Upper lobe of right lung (tissue), 1 donor: ENCODE measurements at regions not wholly inside any gene's neighbourhood (a gene's known extent, or its start where the extent isn't known, plus 50 kb on each side); places are given as distances from the start of the nearest gene placed in this dataset.

Experiments
- ATAC-seq: fragments of 200-7000 bp; cut with Tn5 transposase; one replicate; pipeline ENCODE4 v1.9.1; 2020; ENCODE audit warnings: mild to moderate bottlenecking, moderate library complexity
- DNase-seq: peaks from one replicate; pipeline ENCODE4 v3.0.0-alpha.2; 2020
- H3K27ac ChIP-seq: fragments of 200-600 bp; one replicate; pipeline ENCODE4 v1.8.0; 2022
- H3K27me3 ChIP-seq: fragments of 200-600 bp; one replicate; pipeline ENCODE4 v1.8.0; 2022; ENCODE audit warnings: mild to moderate bottlenecking
- H3K36me3 ChIP-seq: fragments of 200-600 bp; one replicate; pipeline ENCODE4 v1.8.0; 2022
- H3K4me1 ChIP-seq: fragments of 200-600 bp; one replicate; pipeline ENCODE4 v1.8.0; 2022
- H3K4me3 ChIP-seq: fragments of 200-600 bp; one replicate; pipeline ENCODE4 v1.8.0; 2022; ENCODE audit warnings: mild to moderate bottlenecking
- H3K9me3 ChIP-seq: fragments of 200-600 bp; one replicate; pipeline ENCODE4 v1.8.0; 2022
- intact Hi-C: fragments of 100-400 bp; cut with DNase I; formaldehyde crosslinking; loops from one replicate; pipeline ENCODE4 v1.11.0; 2022
- TF ChIP-seq, protein P1 (sequence below): fragments of 200-600 bp; IDR thresholded peaks from one replicate; pipeline ENCODE4 v1.8.0; 2022; ENCODE audit warnings: antibody characterized with exemption
- donor health status: DM: no; HTN: yes; CAD: no; lungs with severe emphysema.

- ATAC-seq (no peak), DNase-seq (no peak)
- Histone ChIP-seq H3K9me3 (no peaks in the 10 kb centered on the region), H3K4me1 (no peaks in the 10 kb centered on the region), H3K27me3 (no peaks in the 10 kb centered on the region), H3K36me3 (no peaks in the 10 kb centered on the region), H3K4me3 (no peak overlapping the region), H3K27ac (no peak overlapping the region)
- TF ChIP-seq, protein P1, sequence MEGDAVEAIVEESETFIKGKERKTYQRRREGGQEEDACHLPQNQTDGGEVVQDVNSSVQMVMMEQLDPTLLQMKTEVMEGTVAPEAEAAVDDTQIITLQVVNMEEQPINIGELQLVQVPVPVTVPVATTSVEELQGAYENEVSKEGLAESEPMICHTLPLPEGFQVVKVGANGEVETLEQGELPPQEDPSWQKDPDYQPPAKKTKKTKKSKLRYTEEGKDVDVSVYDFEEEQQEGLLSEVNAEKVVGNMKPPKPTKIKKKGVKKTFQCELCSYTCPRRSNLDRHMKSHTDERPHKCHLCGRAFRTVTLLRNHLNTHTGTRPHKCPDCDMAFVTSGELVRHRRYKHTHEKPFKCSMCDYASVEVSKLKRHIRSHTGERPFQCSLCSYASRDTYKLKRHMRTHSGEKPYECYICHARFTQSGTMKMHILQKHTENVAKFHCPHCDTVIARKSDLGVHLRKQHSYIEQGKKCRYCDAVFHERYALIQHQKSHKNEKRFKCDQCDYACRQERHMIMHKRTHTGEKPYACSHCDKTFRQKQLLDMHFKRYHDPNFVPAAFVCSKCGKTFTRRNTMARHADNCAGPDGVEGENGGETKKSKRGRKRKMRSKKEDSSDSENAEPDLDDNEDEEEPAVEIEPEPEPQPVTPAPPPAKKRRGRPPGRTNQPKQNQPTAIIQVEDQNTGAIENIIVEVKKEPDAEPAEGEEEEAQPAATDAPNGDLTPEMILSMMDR: no peak
- intact Hi-C loops: no loop called here
These were observed 266.9 kb downstream of the NEBL start for GRCh38 chr10:20630092-20630643.

- ATAC-seq (no peak), DNase-seq (no peak)
- Histone ChIP-seq H3K27me3 (no peaks in the 10 kb centered on the region), H3K4me3 (no peak overlapping the region), H3K27ac (no peak overlapping the region), H3K36me3 (no peaks in the 10 kb centered on the region), H3K9me3 (no peaks in the 10 kb centered on the region), H3K4me1 (peaks cover 5% of the 10 kb centered on the region)
- TF ChIP-seq, protein P1: no peak
- intact Hi-C loops: no loop called here
These were observed 269.1 kb downstream of the NEBL start for GRCh38 chr10:20627946-20628507.

- DNase-seq: no peak
- H3K9me3 ChIP-seq: no peaks in the 10 kb centered on the region
- no peak for ATAC-seq
- H3K27me3 ChIP-seq: no peaks in the 10 kb centered on the region
- intact Hi-C loops: no loop called here
- H3K4me1 ChIP-seq: peaks cover 10% of the 10 kb centered on the region
- no peaks in the 10 kb centered on the region for H3K36me3 ChIP-seq
- H3K27ac ChIP-seq: no peak overlapping the region
- TF ChIP-seq, protein P1: no peak
- no peak overlapping the region for H3K4me3 ChIP-seq
These were observed 270.0 kb downstream of the NEBL start for GRCh38 chr10:20627087-20627486.

DNA sequence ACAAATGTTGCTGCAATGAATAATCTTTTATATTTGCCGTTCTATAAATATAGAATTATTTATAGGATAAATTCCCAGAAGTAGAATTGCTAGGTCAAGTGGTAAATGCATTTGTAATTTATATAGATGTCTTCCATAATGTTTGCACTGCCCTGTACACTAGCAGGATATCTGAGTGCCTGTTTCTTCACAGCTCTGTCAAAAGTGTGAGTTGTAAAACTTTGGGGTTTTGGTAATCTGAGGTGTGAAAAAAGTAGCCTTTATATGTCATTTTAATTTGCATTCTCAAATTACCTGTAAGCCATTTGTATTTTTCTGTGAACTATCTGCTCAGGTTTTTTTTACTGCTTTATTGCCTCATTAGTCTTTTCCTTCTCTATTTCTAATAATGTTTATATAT lies 271.2 kb downstream of the NEBL start:
- ATAC-seq: no peak
- TF ChIP-seq, protein P1: no peak
- DNase-seq: no peak

DNA sequence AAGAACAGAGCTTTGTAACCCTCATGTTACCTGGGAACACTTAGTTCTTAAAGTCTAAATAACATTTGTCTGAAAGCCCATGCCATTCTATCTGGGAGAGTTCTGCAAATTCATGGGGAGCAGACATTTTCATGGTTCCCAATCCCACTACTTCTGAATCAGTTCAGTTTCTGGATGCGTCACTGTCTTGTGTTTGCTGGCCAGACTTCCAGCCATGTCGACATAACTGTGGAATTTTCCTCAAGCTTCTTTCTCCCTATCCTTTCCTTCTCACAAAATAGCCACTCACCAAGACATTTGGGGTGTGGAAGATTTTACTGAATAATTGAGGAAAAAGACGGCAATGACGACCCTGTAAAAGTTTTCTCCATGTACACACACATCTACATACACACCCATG lies 272.5 kb downstream of the NEBL start:
- Histone ChIP-seq H3K27ac (no peak overlapping the region), H3K27me3 (no peaks in the 10 kb centered on the region), H3K4me1 (peaks cover 12% of the 10 kb centered on the region), H3K4me3 (no peak overlapping the region), H3K9me3 (no peaks in the 10 kb centered on the region), H3K36me3 (no peaks in the 10 kb centered on the region)
- no peak for DNase-seq
- intact Hi-C loops: no loop called here
- TF ChIP-seq, protein P1: no peak
- ATAC-seq: no peak

More for the DNA sequence above, 271.2 kb downstream of the NEBL start:
- Histone ChIP-seq H3K27ac (no peak overlapping the region), H3K36me3 (no peaks in the 10 kb centered on the region), H3K27me3 (no peaks in the 10 kb centered on the region), H3K9me3 (no peaks in the 10 kb centered on the region), H3K4me1 (peaks cover 12% of the 10 kb centered on the region), H3K4me3 (no peak overlapping the region)
- intact Hi-C loops: no loop called here

- Histone ChIP-seq H3K4me1 (peaks cover 12% of the 10 kb centered on the region), H3K27me3 (no peaks in the 10 kb centered on the region), H3K36me3 (no peaks in the 10 kb centered on the region), H3K4me3 (no peak overlapping the region), H3K9me3 (no peaks in the 10 kb centered on the region), H3K27ac (no peak overlapping the region)
- TF ChIP-seq, protein P1: no peak
- no peak for DNase-seq
- no peak for ATAC-seq
- intact Hi-C loops: no loop called here
These were observed 273.6 kb downstream of the NEBL start for GRCh38 chr10:20623546-20623945.
